Tibial artery (tissue), 4 donors: ENCODE measurements at regions not wholly inside any gene's neighbourhood (a gene's known extent, or its start where the extent isn't known, plus 50 kb on each side); places are given as distances from the start of the nearest gene placed in this dataset.

Experiments
- DNase-seq, 2 donors: peaks; one replicate each; pipeline ENCODE4 v3.0.0-alpha.2; 2019
- H3K27ac ChIP-seq, 2 donors: fragments of 200-600 bp; sonication (generic) in 1 of 2; 1 replicate in 1 of 2; 2 replicates in 1 of 2; pipeline ENCODE4 v1.5.1; 2018 to 2019; ENCODE audit warnings: mild to moderate bottlenecking in 1 of 2
- H3K27me3 ChIP-seq, 2 donors: fragments of 200-600 bp; sonication (generic) in 1 of 2; one replicate each; pipeline versions ENCODE4 v1.5.1 to v1.6.0; 2016 to 2019
- H3K36me3 ChIP-seq, 3 donors: fragments of 200-600 bp; sonication (generic) in 2 of 3; one replicate each; pipeline ENCODE4 v1.5.1; 2016 to 2019; ENCODE audit warnings: mild to moderate bottlenecking in 2 of 3
- H3K4me1 ChIP-seq, 4 donors: fragments of 200-600 bp; sonication (generic) in 2 of 4; 1 replicate in 3 of 4; 2 replicates in 1 of 4; pipeline ENCODE4 v1.5.1; 2016 to 2019
- H3K4me3 ChIP-seq, 2 donors: fragments of 200-600 bp; sonication (generic) in 1 of 2; 1 replicate in 1 of 2; 2 replicates in 1 of 2; pipeline ENCODE4 v1.5.1; 2018 to 2019; ENCODE audit warnings: mild to moderate bottlenecking in 2 of 2
- H3K9me3 ChIP-seq, 3 donors: fragments of 200-600 bp; sonication (generic) in 1 of 3; one replicate each; pipeline ENCODE4 v1.5.1; 2016 to 2019
- intact Hi-C: fragments of 100-400 bp; cut with DNase I; formaldehyde crosslinking; loops from one replicate; pipeline ENCODE4 v1.15.0; 2023; ENCODE audit warnings: low total_unique reads
- TF ChIP-seq, protein P1 (sequence below), 2 experiments: fragments of 200-600 bp in 1 of 2; fragments of 450-650 bp in 1 of 2; IDR thresholded peaks; one replicate each; pipeline ENCODE4 v1.5.1; 2017 to 2019; ENCODE audit warnings: antibody characterized with exemption in 2 of 2, mild to moderate bottlenecking in 1 of 2, moderate library complexity in 1 of 2

DNA sequence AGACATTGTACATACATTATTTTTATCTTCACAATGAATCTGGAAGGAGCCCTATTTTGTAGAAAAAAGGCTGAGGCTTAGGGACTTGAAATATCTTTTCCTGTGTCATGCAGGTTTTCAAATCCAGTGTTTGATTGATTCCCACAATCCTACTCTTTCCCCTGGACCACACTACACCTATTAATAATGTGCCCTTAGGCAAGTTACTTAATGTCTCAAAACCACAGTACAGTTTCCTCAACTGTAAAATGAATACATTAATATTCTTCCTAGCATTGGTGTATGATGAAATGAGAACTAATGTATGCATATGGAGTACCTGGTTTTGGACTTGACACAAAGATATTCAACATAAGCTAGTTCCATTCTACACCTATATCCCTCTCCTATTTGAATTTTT, 313.3 kb upstream of the SP8 start:
- Histone ChIP-seq H3K4me3 (no peak overlapping the region), H3K27ac (no peak overlapping the region), H3K9me3 (no peaks in the 10 kb centered on the region), H3K36me3 (no peaks in the 10 kb centered on the region), H3K4me1 (no peaks in the 10 kb centered on the region), H3K27me3 (no peaks in the 10 kb centered on the region)
- TF ChIP-seq, protein P1, sequence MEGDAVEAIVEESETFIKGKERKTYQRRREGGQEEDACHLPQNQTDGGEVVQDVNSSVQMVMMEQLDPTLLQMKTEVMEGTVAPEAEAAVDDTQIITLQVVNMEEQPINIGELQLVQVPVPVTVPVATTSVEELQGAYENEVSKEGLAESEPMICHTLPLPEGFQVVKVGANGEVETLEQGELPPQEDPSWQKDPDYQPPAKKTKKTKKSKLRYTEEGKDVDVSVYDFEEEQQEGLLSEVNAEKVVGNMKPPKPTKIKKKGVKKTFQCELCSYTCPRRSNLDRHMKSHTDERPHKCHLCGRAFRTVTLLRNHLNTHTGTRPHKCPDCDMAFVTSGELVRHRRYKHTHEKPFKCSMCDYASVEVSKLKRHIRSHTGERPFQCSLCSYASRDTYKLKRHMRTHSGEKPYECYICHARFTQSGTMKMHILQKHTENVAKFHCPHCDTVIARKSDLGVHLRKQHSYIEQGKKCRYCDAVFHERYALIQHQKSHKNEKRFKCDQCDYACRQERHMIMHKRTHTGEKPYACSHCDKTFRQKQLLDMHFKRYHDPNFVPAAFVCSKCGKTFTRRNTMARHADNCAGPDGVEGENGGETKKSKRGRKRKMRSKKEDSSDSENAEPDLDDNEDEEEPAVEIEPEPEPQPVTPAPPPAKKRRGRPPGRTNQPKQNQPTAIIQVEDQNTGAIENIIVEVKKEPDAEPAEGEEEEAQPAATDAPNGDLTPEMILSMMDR (IDR thresholded peaks at IDR 0.05): no peak
- intact Hi-C loops: no loop called here
- no peak for DNase-seq

- Histone ChIP-seq H3K4me1 (no peaks in the 10 kb centered on the region), H3K9me3 (no peaks in the 10 kb centered on the region), H3K27me3 (no peaks in the 10 kb centered on the region), H3K27ac (no peak overlapping the region), H3K36me3 (no peaks in the 10 kb centered on the region), H3K4me3 (no peak overlapping the region)
- no peak for DNase-seq
- intact Hi-C loops: no loop called here
- TF ChIP-seq, protein P1 (IDR thresholded peaks at IDR 0.05): no peak
These were observed 314.9 kb upstream of the SP8 start for GRCh38 chr7:21101541-21101940.

GRCh38 chr7:21103426-21104123, 316.9 kb upstream of the SP8 start:
- no peaks in the 10 kb centered on the region for H3K27me3 ChIP-seq
- H3K4me3 ChIP-seq: no peak overlapping the region
- H3K4me1 ChIP-seq: peaks cover 0 to 17% (median 2%) of the 10 kb centered on the region in 4 donors
- DNase-seq: no peak
- no peaks in the 10 kb centered on the region for H3K36me3 ChIP-seq
- no peaks in the 10 kb centered on the region for H3K9me3 ChIP-seq
- intact Hi-C loops: no loop called here
- TF ChIP-seq, protein P1 (IDR thresholded peaks at IDR 0.05): no peak
- no peak overlapping the region for H3K27ac ChIP-seq

DNA sequence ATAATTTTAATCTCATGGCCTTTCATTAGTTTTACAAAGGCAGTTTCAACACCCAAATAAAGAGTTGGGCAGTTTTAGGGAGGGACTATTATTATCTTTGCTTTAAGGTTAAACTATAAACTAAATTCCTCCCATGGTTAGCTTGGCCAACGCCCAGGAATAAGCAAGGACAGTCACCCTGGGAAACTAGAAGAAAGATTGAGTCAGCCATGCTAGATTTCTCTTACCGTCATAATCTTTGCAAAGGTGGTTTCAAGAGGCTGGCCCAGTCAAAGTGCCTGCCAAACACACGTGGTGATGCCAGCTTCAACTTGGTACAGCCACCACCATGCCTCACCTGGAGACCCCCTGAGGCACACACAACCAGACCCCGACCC, 317.4 kb upstream of the SP8 start:
- Histone ChIP-seq H3K27me3 (no peaks in the 10 kb centered on the region), H3K4me3 (no peak overlapping the region), H3K4me1 (peaks cover 0 to 20% (median 2%) of the 10 kb centered on the region in 4 donors), H3K36me3 (no peaks in the 10 kb centered on the region), H3K27ac (no peak overlapping the region), H3K9me3 (no peaks in the 10 kb centered on the region)
- DNase-seq: no peak
- TF ChIP-seq, protein P1 (IDR thresholded peaks at IDR 0.05): no peak
- intact Hi-C loops: no loop called here

- no peaks in the 10 kb centered on the region for H3K36me3 ChIP-seq
- no peak overlapping the region for H3K27ac ChIP-seq
These were observed 319.6 kb upstream of the SP8 start for GRCh38 chr7:21106296-21106732.

More at GRCh38 chr7:21106296-21106732, 319.6 kb upstream of the SP8 start:
- TF ChIP-seq, protein P1 (IDR thresholded peaks at IDR 0.05): no peak
- DNase-seq: no peak
- intact Hi-C loops: no loop called here
- Histone ChIP-seq H3K4me1 (peaks cover 0 to 20% (median 2%) of the 10 kb centered on the region in 4 donors), H3K4me3 (no peak overlapping the region), H3K9me3 (no peaks in the 10 kb centered on the region), H3K27me3 (no peaks in the 10 kb centered on the region)
